22Rv1 (cell line): ENCODE measurements at regions not wholly inside any gene's neighbourhood (a gene's known extent, or its start where the extent isn't known, plus 50 kb on each side); places are given as distances from the start of the nearest gene placed in this dataset.

Source experiments
- H3K27ac ChIP-seq: fragments of 450-650 bp; 2 replicates; pipeline ENCODE4 v1.5.1; 2017
- ZFX ChIP-seq: fragments of 450-650 bp; IDR thresholded peaks from 2 replicates; pipeline ENCODE4 v1.6.1; 2017; ENCODE audit warnings: antibody characterized with exemption, borderline replicate concordance
- TF ChIP-seq, protein P1 (sequence below): fragments of 450-650 bp; IDR thresholded peaks from 2 replicates; pipeline ENCODE4 v1.5.1; 2017; ENCODE audit warnings: mild to moderate bottlenecking

DNA sequence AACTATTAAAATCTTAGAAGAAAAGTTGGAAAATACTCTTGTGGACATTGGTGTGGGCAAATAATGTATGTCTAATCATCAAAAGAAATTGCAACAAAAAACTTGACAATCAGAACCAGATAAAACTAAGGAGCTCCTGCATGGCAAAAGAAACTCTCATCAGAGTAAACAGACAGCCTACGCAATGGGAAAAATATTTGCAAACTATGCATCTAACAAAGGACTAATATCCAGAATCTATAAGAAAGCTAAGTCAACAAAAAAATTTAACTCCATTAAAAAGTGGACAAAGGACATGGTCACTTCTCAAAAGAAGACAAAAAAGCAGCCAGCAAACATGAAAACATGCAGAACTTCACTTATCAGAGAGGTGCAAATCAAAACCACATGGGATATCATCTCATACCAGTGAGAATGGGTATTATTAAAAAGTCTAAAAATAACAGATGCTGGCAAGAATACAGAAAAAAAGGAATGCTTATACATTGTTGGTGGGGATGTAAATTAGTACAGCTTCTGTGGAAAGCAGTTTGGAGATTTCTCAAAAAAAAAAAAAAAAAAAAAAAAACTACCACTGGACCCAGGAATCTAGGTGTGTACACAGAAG lies 99.7 kb upstream of the TOP3B start:
- H3K27ac ChIP-seq: no peak overlapping the region
- TF ChIP-seq, protein P1, sequence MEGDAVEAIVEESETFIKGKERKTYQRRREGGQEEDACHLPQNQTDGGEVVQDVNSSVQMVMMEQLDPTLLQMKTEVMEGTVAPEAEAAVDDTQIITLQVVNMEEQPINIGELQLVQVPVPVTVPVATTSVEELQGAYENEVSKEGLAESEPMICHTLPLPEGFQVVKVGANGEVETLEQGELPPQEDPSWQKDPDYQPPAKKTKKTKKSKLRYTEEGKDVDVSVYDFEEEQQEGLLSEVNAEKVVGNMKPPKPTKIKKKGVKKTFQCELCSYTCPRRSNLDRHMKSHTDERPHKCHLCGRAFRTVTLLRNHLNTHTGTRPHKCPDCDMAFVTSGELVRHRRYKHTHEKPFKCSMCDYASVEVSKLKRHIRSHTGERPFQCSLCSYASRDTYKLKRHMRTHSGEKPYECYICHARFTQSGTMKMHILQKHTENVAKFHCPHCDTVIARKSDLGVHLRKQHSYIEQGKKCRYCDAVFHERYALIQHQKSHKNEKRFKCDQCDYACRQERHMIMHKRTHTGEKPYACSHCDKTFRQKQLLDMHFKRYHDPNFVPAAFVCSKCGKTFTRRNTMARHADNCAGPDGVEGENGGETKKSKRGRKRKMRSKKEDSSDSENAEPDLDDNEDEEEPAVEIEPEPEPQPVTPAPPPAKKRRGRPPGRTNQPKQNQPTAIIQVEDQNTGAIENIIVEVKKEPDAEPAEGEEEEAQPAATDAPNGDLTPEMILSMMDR: no peak
- TF ChIP-seq ZFX: no peak

DNA sequence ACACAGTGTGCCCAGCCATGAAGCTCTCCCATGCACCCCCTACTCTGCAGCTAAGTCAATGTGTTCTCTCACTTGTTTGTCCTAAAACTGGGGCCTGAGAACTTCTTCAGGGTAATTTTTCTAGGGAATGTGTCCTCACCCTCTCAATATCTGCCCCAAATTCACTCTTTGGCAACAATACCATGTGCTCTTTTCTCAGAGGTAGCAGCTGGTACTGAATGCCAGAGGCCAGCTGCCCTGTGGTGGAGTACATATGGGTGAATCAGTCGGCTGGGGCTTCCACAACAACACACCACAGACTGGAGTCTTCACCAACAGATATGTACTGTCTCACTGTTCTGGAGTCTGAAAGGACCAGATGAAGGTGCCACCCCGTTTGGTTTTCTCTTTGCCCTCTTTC lies 97.7 kb upstream of the TOP3B start:
- no peak overlapping the region for H3K27ac ChIP-seq
- TF ChIP-seq, protein P1: no peak
- TF ChIP-seq ZFX: no peak

DNA sequence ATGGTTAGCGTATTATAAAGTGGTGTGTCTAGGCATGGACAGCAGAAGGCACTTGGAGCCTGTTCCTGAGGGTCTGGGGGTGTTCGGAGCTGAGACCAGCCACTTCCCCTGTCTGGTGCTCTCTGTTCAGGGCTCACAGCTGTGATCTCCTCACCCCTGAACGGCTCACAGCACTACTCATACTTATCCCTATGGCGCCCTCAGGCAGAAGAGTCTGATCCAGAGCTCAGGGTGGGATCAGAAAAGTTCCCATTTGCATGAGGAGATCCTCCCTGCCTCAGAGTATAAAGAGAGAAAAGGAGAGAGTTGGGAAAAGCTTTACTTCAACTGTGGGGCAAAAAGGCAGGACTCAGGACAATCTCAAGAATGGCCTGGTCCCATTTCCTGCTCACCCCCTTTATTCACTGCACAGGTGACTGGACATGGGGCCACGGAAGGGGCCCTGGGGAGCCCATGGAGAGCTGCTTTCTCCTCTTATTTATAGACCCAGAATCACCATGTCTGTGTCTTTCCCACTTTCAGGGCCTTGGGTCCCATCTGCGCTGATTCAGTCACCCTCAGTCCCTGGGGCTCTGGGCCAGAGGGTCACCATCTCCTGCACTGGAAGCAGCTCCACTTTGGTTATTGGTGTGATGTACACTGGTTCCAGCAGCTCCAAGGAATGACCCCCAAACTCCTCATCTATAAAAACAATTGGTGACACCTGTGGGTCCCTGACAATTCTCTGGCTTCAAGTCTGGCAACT lies 97.0 kb upstream of the TOP3B start:
- H3K27ac ChIP-seq: no peak overlapping the region
- TF ChIP-seq, protein P1: no peak
- no peak for TF ChIP-seq ZFX

DNA sequence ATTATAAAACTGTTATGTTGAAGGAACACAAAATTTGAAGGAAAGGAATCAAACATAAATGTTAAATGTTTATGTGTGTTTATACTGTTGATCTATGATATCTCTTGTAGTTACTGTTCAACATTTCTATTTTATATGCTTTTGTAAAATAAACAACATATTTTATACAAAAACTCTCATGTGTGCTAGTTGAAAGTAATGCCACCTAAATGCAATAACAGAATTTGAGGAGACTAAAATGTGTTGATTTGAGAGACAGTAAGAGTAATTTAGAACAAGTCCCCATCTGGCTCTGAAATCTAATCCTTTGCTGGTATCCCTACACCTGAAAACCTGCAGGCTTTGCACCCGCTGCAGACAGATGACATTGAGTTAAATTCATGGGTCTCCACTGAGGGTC lies 95.7 kb upstream of the TOP3B start:
- H3K27ac ChIP-seq: no peak overlapping the region
- TF ChIP-seq, protein P1: no peak
- TF ChIP-seq ZFX: no peak

DNA sequence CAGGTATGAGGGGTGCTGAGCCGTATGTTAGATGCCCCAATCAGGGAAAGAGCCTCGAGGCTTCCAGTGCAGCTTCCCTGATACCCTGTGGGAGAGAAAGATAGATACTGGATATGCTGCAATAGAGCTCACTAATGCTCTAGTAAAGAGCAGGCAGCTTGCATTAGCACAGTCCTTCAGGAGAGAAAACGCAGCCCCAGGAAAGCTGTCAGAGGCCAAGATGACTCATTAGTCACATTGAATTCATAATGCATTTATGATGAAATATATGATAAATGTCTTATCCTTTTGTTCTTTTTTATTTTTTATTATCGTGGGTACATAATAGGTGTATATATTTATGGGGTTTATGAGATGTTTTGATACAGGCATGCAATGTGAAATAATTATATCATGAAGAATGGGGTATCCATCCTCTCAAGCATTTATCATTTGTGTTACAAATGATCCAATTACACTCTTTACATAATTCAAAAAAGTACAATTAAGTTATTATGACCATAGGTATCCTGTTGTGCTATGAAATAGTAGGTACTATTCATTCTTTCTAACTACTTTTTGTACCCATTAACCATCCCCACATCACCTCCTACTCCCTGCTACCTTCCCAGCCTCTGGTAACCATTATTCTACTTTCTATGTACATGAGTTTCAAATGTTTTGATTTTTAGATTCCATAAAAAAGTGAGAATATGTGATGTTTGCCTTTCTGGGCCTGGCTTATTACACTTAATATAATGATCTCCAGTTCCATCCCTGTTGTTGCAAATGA lies 94.5 kb upstream of the TOP3B start:
- TF ChIP-seq, protein P1: no peak
- no peak for TF ChIP-seq ZFX
- H3K27ac ChIP-seq: no peak overlapping the region

DNA sequence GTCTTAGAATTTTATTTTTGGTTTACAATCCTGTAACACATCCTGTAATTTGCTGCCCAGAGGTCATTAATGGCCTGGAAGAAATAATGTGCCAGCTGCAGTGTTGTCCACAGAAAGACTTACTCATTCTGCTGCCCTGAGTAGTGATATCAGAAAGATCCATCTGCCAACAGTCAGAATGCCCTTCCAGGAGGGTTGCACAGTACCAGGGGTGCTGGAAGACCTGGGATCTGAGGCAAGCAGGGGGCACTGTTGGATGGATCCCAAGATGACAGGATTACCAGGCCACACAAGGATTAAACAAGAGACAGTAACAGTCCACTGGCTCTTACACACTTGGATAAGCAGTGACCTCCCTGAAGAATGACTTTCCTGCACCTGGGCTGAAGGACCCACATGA lies 93.8 kb upstream of the TOP3B start:
- no peak for TF ChIP-seq ZFX
- TF ChIP-seq, protein P1: no peak
- H3K27ac ChIP-seq: no peak overlapping the region
